OCI-LY3 (cell line): ENCODE measurements at regions not wholly inside any gene's neighbourhood (a gene's known extent, or its start where the extent isn't known, plus 50 kb on each side); places are given as distances from the start of the nearest gene placed in this dataset.

ENCODE experiments used
- CTCF ChIP-seq: fragments of 200-600, 300-600 bp; sonication (generic); IDR thresholded peaks from 2 replicates; pipeline ENCODE4 v1.5.1; 2014; ENCODE audit warnings: antibody characterized with exemption, low read length, low read depth
- EZH2phosphoT487 ChIP-seq: fragments of 200-600 bp; shearing (Covaris generic); IDR thresholded peaks from 2 replicates; pipeline ENCODE4 v1.6.1; 2018; ENCODE audit warnings: antibody characterized with exemption, mixed run types, low read depth

DNA sequence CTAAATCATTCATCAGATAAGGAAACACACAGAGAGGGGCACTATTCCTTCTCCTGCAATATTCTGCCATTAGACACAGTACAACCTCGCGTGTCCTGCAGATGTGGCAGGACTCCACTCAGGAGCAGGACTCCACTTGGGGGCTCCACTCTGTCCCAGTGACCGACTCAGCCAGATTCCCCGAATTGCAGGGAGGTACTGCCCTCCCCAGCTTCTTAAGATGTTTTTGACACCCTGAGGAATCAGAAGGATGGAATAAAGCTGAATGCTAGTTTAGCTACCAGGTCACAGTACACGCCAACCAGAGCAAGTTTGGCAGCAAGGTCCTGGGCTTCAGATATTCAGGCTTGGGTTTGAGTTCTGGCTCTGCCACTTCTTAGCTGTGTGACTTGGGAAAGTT is 99.3 kb upstream of the USP47 start:
- TF ChIP-seq CTCF = no peak
- TF ChIP-seq EZH2phosphoT487 = no peak
